Mesothelial cell of epicardium (in vitro differentiated cells): ENCODE measurements at regions not wholly inside any gene's neighbourhood (a gene's known extent, or its start where the extent isn't known, plus 50 kb on each side); places are given as distances from the start of the nearest gene placed in this dataset.
"Not testable (repeated sequence)": the region's sequence is repeated elsewhere in the genome, so short reads cannot be mapped to it uniquely, and the experiment has no call there.

Experiments used
- DNase-seq, 2 experiments: peaks; one replicate each; pipeline ENCODE4 v3.0.0; 2021; ENCODE audit warnings: low spot score in 2 of 2; ENCODE audit not compliant: unreplicated experiment in 2 of 2
- H3K27ac Mint-ChIP-seq: 2 replicates; pipeline ENCODE4 v1.8.0; 2021; ENCODE audit warnings: mixed read lengths
- H3K27me3 Mint-ChIP-seq: 2 replicates; pipeline ENCODE4 v1.8.0; 2021; ENCODE audit warnings: low read depth, mixed read lengths
- H3K36me3 Mint-ChIP-seq: 2 replicates; pipeline ENCODE4 v1.8.0; 2021; ENCODE audit warnings: mixed read lengths
- H3K4me1 Mint-ChIP-seq: 2 replicates; pipeline ENCODE4 v1.8.0; 2021; ENCODE audit warnings: mixed read lengths
- H3K4me3 Mint-ChIP-seq: 2 replicates; pipeline ENCODE4 v1.8.0; 2021; ENCODE audit warnings: mild to moderate bottlenecking, moderate library complexity, mixed read lengths
- H3K9me3 Mint-ChIP-seq: 2 replicates; pipeline ENCODE4 v1.8.0; 2021; ENCODE audit warnings: mixed read lengths
- CTCF ChIP-seq: fragments of 200-600 bp; sonication (generic); IDR thresholded peaks from one replicate; pipeline ENCODE4 v1.5.0; 2021; ENCODE audit warnings: antibody characterized with exemption; ENCODE audit not compliant: unreplicated experiment

GRCh38 chr1:222060210-222060916 is 318.5 kb upstream of the DUSP10 start:
- H3K9me3 Mint-ChIP-seq = peaks cover 16% of the 10 kb centered on the region
- H3K36me3 Mint-ChIP-seq = no peaks in the 10 kb centered on the region
- H3K4me3 Mint-ChIP-seq = no peak overlapping the region
- H3K4me1 Mint-ChIP-seq = peaks cover 8% of the 10 kb centered on the region
- no peak overlapping the region for H3K27ac Mint-ChIP-seq
- no peak for DNase-seq
- H3K27me3 Mint-ChIP-seq = no peaks in the 10 kb centered on the region
- no peak for TF ChIP-seq CTCF

GRCh38 chr1:222058249-222058648 is 316.4 kb upstream of the DUSP10 start:
- no peaks in the 10 kb centered on the region for H3K27me3 Mint-ChIP-seq
- peaks cover 8% of the 10 kb centered on the region for H3K4me1 Mint-ChIP-seq
- H3K4me3 Mint-ChIP-seq = no peak overlapping the region
- no peaks in the 10 kb centered on the region for H3K36me3 Mint-ChIP-seq
- no peak for TF ChIP-seq CTCF
- no peak for DNase-seq
- no peaks in the 10 kb centered on the region for H3K9me3 Mint-ChIP-seq
- H3K27ac Mint-ChIP-seq = no peak overlapping the region

- no peak for DNase-seq
- H3K4me3 Mint-ChIP-seq = no peak overlapping the region
- H3K27me3 Mint-ChIP-seq = no peaks in the 10 kb centered on the region
- H3K4me1 Mint-ChIP-seq = peaks cover 8% of the 10 kb centered on the region
- no peak for TF ChIP-seq CTCF
- no peak overlapping the region for H3K27ac Mint-ChIP-seq
- H3K36me3 Mint-ChIP-seq = no peaks in the 10 kb centered on the region
- H3K9me3 Mint-ChIP-seq = no peaks in the 10 kb centered on the region
Observed at GRCh38 chr1:222057162-222057561, 315.3 kb upstream of the DUSP10 start.

GRCh38 chr1:222054416-222054815 is 312.5 kb upstream of the DUSP10 start:
- Mint-ChIP-seq H3K27me3 (no peaks in the 10 kb centered on the region), H3K36me3 (no peaks in the 10 kb centered on the region), H3K9me3 (no peaks in the 10 kb centered on the region), H3K27ac (no peak overlapping the region), H3K4me3 (no peak overlapping the region), H3K4me1 (peaks cover under 1% of the 10 kb centered on the region)
- TF ChIP-seq CTCF = no peak
- no peak for DNase-seq

GRCh38 chr1:222053790-222054294 is 312.0 kb upstream of the DUSP10 start:
- no peak for TF ChIP-seq CTCF
- H3K36me3 Mint-ChIP-seq = no peaks in the 10 kb centered on the region
- H3K27me3 Mint-ChIP-seq = no peaks in the 10 kb centered on the region
- no peak overlapping the region for H3K4me3 Mint-ChIP-seq
- H3K9me3 Mint-ChIP-seq = no peaks in the 10 kb centered on the region
- H3K27ac Mint-ChIP-seq = no peak overlapping the region
- peaks cover 6% of the 10 kb centered on the region for H3K4me1 Mint-ChIP-seq
- DNase-seq = no peak

- not testable (repeated sequence) for H3K27ac Mint-ChIP-seq, H3K9me3 Mint-ChIP-seq, DNase-seq, H3K27me3 Mint-ChIP-seq, H3K4me3 Mint-ChIP-seq, H3K36me3 Mint-ChIP-seq
- peaks cover 26% of the 10 kb centered on the region for H3K4me1 Mint-ChIP-seq
Observed at GRCh38 chr1:222051311-222051710, 309.4 kb upstream of the DUSP10 start.

- peaks cover 26% of the 10 kb centered on the region for H3K4me1 Mint-ChIP-seq
- not testable (repeated sequence) for H3K9me3 Mint-ChIP-seq, H3K4me3 Mint-ChIP-seq, H3K36me3 Mint-ChIP-seq, H3K27ac Mint-ChIP-seq, H3K27me3 Mint-ChIP-seq, DNase-seq
Observed at GRCh38 chr1:222049661-222050060, 307.8 kb upstream of the DUSP10 start.
